NCI-H226 (cell line): ENCODE measurements at regions not wholly inside any gene's neighbourhood (a gene's known extent, or its start where the extent isn't known, plus 50 kb on each side); places are given as distances from the start of the nearest gene placed in this dataset.

Experiments
- DNase-seq: peaks from one replicate; pipeline ENCODE4 v3.0.0-alpha.2; 2015

GRCh38 chr13:64000321-64000720, 2584.7 kb upstream of the PCDH20 start:
- DNase-seq, result no peak

GRCh38 chr13:63999614-64000305, 2584.1 kb upstream of the PCDH20 start:
- DNase-seq, result no peak

- no peak for DNase-seq
These were observed 2567.7 kb upstream of the PCDH20 start for GRCh38 chr13:63983366-63983765.

GRCh38 chr13:63979951-63980350, 2564.3 kb upstream of the PCDH20 start:
- no peak for DNase-seq

GRCh38 chr13:63972328-63972727, 2556.7 kb upstream of the PCDH20 start:
- no peak for DNase-seq

GRCh38 chr13:63954683-63955082, 2539.0 kb upstream of the PCDH20 start:
- no peak for DNase-seq

GRCh38 chr13:63948045-63948444, 2532.4 kb upstream of the PCDH20 start:
- no peak for DNase-seq

GRCh38 chr13:63944911-63945310, 2529.3 kb upstream of the PCDH20 start:
- peak; percentile 3 for DNase-seq

GRCh38 chr13:63942372-63942771, 2526.7 kb upstream of the PCDH20 start:
- DNase-seq, result no peak

- DNase-seq, result no peak
These were observed 2523.2 kb upstream of the PCDH20 start for GRCh38 chr13:63938851-63939250.

GRCh38 chr13:63910511-63910910, 2494.9 kb upstream of the PCDH20 start:
- no peak for DNase-seq

- DNase-seq, result no peak
These were observed 2494.2 kb upstream of the PCDH20 start for GRCh38 chr13:63909726-63910375.

GRCh38 chr13:63902141-63902540, 2486.5 kb upstream of the PCDH20 start:
- no peak for DNase-seq

- no peak for DNase-seq
These were observed 2486.0 kb upstream of the PCDH20 start for GRCh38 chr13:63901630-63902029.

GRCh38 chr13:63900406-63900805, 2484.8 kb upstream of the PCDH20 start:
- DNase-seq, result no peak

- no peak for DNase-seq
These were observed 2480.7 kb upstream of the PCDH20 start for GRCh38 chr13:63896321-63896720.

- DNase-seq, result no peak
These were observed 2466.4 kb upstream of the PCDH20 start for GRCh38 chr13:63882052-63882451.

- no peak for DNase-seq
These were observed 2465.1 kb upstream of the PCDH20 start for GRCh38 chr13:63880705-63881104.

GRCh38 chr13:63873936-63874335, 2458.3 kb upstream of the PCDH20 start:
- DNase-seq, result no peak

- peak; percentile 44 for DNase-seq
These were observed 2448.7 kb upstream of the PCDH20 start for GRCh38 chr13:63864171-63864902.

- no peak for DNase-seq
These were observed 2439.9 kb upstream of the PCDH20 start for GRCh38 chr13:63855457-63856118.

GRCh38 chr13:63853816-63854215, 2438.2 kb upstream of the PCDH20 start:
- DNase-seq, result no peak

GRCh38 chr13:63851526-63851925, 2435.9 kb upstream of the PCDH20 start:
- no peak for DNase-seq
